WI38 (cell line): ENCODE measurements at regions not wholly inside any gene's neighbourhood (a gene's known extent, or its start where the extent isn't known, plus 50 kb on each side); places are given as distances from the start of the nearest gene placed in this dataset.

Experiments used
- H3K4me3 ChIP-seq: 2 replicates; pipeline ENCODE4 v1.5.1; 2011; ENCODE audit warnings: low read depth, mild to moderate bottlenecking, control low read depth, low read length
- CTCF ChIP-seq: IDR thresholded peaks from 2 replicates; pipeline ENCODE4 v1.5.1; 2012; ENCODE audit warnings: low read depth, mild to moderate bottlenecking, control low read depth, low read length

DNA sequence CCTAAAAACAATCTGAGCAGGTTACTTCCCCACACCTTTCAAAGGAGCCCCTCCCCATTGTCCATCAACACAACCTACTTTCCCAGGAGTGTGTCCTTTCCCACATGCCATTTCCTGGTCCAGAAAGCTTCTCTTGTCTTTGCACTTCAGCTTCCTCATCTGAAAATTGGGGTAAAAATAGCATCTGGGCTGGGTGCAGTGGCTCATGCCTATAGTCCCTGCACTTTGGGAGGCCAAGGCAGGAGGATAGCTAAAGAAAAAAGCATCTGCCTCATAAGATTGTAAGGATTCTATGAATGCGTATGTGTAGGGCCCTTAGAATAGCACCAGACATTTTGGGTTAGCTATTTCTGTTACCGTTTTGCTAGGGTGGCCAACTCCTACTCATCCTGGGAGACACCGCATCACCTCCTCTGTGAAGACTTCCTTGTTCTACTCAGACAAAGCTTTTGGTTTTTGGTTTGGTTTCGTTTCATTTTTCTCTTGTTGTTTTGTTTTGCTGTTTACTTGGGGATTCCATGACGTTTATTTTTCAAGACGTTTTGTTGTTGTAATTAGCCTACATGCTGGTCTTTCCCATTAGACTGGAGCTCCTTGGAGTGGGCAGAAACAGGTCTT is 224.4 kb upstream of the TLE3 start:
- no peak overlapping the region for H3K4me3 ChIP-seq
- no peak for TF ChIP-seq CTCF

GRCh38 chr15:70321172-70321819 is 223.6 kb upstream of the TLE3 start:
- TF ChIP-seq CTCF, result no peak

DNA sequence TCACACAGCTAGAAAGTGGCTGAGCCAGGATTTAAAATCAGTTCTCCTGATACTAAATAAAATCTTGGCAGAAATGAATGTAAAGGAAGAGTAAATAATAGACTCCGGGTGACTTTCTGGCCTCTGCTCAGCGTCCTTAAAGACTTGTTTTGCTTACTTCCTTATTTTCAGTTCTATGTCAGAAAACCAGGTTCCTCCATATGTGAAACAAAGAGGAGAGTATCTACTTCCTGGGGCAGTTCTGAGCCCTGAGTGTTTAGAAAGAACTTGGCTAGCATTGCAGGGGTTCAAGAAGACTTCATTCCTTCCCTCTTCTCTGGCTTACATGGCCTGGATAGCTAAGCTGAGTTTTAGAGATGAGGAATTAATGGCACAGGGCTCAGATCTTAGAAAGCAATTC is 222.8 kb upstream of the TLE3 start:
- H3K4me3 ChIP-seq, result no peak overlapping the region
- no peak for TF ChIP-seq CTCF

More at GRCh38 chr15:70321172-70321819, 223.6 kb upstream of the TLE3 start:
- no peak overlapping the region for H3K4me3 ChIP-seq

- no peak for TF ChIP-seq CTCF
- H3K4me3 ChIP-seq, result no peak overlapping the region
Measured at GRCh38 chr15:70320077-70320476, 222.4 kb upstream of the TLE3 start.

DNA sequence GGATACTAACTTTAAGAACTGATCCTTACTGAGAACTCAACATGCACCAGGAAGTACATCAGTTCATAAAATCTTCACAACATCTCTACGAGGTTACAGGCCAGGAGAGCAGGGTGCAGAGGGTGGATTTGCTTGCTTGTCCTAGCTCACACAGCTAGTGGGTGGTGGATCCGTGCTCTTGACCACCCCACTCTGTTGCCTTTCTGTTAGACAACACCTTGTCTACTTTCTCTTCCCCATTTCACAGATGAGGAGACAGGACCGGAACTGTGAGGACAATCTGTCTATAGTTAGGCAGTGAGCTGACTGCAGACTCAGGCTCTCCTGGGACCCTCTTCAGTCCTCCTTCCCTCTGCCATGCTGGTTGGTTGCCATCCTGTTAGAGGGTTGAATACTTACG is 221.7 kb upstream of the TLE3 start:
- no peak for TF ChIP-seq CTCF
- H3K4me3 ChIP-seq, result no peak overlapping the region

- no peak for TF ChIP-seq CTCF
Measured at GRCh38 chr15:70318594-70319465, 221.1 kb upstream of the TLE3 start.

More at GRCh38 chr15:70318594-70319465, 221.1 kb upstream of the TLE3 start:
- H3K4me3 ChIP-seq, result no peak overlapping the region
